Dendritic cell treated with granulocyte-macrophage colony-stimulating factor and Interleukin-4, amounts not matched to agents 40 ng/mL and 50 ng/mL, for 4 days (primary cell): ENCODE measurements at regions not wholly inside any gene's neighbourhood (a gene's known extent, or its start where the extent isn't known, plus 50 kb on each side); places are given as distances from the start of the nearest gene placed in this dataset.

Experiments
- H3K27ac Mint-ChIP-seq: one replicate; pipeline ENCODE4 v1.8.0; 2022; ENCODE audit warnings: mild to moderate bottlenecking, mixed read lengths
- H3K27me3 Mint-ChIP-seq: one replicate; pipeline ENCODE4 v1.8.0; 2022; ENCODE audit warnings: mild to moderate bottlenecking, mixed read lengths
- H3K36me3 Mint-ChIP-seq: one replicate; pipeline ENCODE4 v1.8.0; 2022; ENCODE audit warnings: low read depth, mixed read lengths
- H3K4me1 Mint-ChIP-seq: one replicate; pipeline ENCODE4 v1.8.0; 2022; ENCODE audit warnings: low read depth, mixed read lengths
- H3K4me3 Mint-ChIP-seq: one replicate; pipeline ENCODE4 v1.8.0; 2022; ENCODE audit warnings: mild to moderate bottlenecking, moderate library complexity, mixed read lengths
- H3K9me3 Mint-ChIP-seq: one replicate; pipeline ENCODE4 v1.8.0; 2022; ENCODE audit warnings: mixed read lengths
- intact Hi-C: fragments of 100-400 bp; cut with micrococcal nuclease; formaldehyde crosslinking; loops from one replicate; pipeline ENCODE4 v1.15.0; 2022

DNA sequence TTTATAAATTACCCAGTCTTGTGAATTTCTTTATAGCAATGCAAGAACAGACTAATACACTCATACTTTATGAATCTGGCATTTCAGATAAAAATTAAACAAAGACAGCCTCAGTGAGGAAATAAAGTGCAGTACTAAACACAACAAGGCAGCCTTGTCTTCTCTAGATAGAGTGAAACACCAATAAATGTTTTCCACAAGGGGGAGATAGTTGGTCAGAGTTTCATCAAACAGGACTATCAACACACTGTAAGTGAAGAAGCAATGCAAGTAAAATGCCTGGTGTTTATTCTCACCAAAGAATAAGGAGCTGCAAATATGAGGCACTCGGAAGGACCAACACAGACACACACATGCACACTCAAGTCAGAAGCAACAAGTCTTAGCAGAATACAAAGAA is 62.8 kb downstream of the FAM9B start:
- Mint-ChIP-seq H3K4me1 (no peaks in the 10 kb centered on the region), H3K27ac (no peak overlapping the region), H3K36me3 (no peaks in the 10 kb centered on the region), H3K4me3 (no peak overlapping the region), H3K9me3 (no peaks in the 10 kb centered on the region), H3K27me3 (peaks cover 16% of the 10 kb centered on the region)
- intact Hi-C loops: loop anchor here (2.0 to 10.0 kb wide), 3 partner anchors 344 to 738 kb away; partner anchors contain the start of gene TBL1X

DNA sequence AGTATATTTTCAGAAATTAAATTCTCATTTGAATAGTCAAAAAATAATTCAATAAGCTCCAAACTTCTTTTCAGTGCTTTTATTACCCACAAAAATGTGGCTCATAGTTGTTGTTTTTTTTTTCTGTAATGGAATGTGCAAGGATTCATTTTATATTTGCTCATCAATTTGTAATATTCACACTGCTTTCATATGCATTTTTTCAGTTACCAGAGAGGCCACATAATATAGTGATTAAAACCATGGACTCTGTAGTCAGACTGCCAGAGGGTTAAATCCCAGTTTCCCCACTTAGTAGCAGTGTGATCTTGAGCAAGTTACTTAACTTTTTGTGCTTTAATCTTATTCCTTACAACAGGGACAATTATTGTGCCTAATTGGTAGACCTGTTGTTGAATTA is 64.5 kb downstream of the FAM9B start:
- Mint-ChIP-seq H3K27ac (no peak overlapping the region), H3K4me1 (no peaks in the 10 kb centered on the region), H3K9me3 (no peaks in the 10 kb centered on the region), H3K27me3 (peaks cover 32% of the 10 kb centered on the region), H3K36me3 (no peaks in the 10 kb centered on the region), H3K4me3 (no peak overlapping the region)
- intact Hi-C loops: no loop called here

DNA sequence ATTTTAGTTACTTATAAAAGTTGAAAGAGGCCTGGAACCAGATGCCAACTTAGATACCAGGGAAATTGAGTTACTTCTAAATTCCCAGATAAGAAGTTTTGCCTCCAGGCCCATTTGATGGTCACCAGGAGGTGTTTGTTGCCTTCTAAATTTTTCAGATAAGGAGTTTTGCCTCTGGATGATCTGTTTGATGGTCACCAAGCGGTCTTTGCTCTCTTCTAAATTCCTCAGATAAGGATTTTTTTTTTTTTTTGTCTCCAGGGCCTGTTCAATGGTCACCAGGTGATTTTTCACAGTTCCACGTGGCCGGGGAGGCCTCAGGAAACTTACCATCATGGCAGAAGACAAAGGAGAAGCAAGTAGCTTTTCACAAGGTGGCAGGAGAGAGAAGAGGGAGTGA is 66.5 kb downstream of the FAM9B start:
- Mint-ChIP-seq H3K27ac (no peak overlapping the region), H3K27me3 (peaks cover 48% of the 10 kb centered on the region), H3K4me3 (no peak overlapping the region), H3K4me1 (no peaks in the 10 kb centered on the region), H3K9me3 (no peaks in the 10 kb centered on the region), H3K36me3 (no peaks in the 10 kb centered on the region)
- intact Hi-C loops: no loop called here

DNA sequence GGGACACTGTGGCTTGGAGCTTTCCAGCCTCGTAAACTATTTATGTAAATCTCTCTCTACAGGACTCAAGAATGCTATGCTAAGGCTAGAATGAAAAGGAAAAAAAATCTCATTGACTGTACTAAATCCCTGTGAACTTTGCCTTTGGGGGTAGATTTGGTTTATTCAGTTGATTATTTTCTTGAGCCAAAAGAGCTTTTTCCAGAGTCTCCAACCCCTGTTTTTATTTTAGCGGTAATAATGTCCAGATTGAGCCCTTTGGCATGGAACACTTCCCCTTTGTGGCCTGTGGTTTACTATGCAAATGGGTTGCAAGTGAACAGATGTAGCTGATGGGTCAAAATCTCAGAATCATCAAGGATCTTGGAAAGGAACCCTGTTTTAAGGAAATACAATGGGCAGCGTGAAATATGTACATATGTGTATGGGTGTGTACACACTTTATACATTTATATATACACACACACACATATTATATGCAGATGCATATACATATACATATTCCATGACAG is 72.9 kb downstream of the FAM9B start:
- Mint-ChIP-seq H3K9me3 (no peaks in the 10 kb centered on the region), H3K4me1 (peaks cover 8% of the 10 kb centered on the region), H3K36me3 (no peaks in the 10 kb centered on the region), H3K4me3 (no peak overlapping the region), H3K27me3 (peaks cover 64% of the 10 kb centered on the region), H3K27ac (no peak overlapping the region)
- intact Hi-C loops: no loop called here

DNA sequence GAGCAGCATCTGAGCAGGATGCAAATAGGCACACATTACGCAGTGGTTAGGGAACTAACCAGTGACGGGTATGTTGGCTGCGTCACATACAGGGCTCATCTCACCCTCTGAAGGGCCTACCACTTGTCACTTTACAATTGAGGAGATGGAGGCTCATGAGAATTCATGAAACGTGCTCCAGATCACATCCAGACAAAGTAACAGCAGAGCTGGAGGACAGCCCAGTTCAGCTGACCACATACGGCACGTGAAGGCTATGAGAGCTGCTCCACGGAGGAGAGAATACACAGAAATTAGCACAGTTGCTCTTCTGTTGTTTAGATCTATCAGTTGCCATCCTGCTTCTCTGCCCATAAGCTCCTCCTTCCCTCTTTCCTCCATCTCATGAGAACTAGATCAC is 78.4 kb downstream of the FAM9B start:
- peaks cover 6% of the 10 kb centered on the region for H3K4me1 Mint-ChIP-seq
- H3K27ac Mint-ChIP-seq: no peak overlapping the region
- no peaks in the 10 kb centered on the region for H3K9me3 Mint-ChIP-seq
- no peak overlapping the region for H3K4me3 Mint-ChIP-seq
- intact Hi-C loops: no loop called here
- H3K36me3 Mint-ChIP-seq: no peaks in the 10 kb centered on the region
- peaks cover 66% of the 10 kb centered on the region for H3K27me3 Mint-ChIP-seq

GRCh38 chrX:8946563-8946962 is 87.4 kb downstream of the FAM9B start:
- H3K9me3 Mint-ChIP-seq: no peaks in the 10 kb centered on the region
- no peaks in the 10 kb centered on the region for H3K36me3 Mint-ChIP-seq
- intact Hi-C loops: no loop called here
- no peaks in the 10 kb centered on the region for H3K4me1 Mint-ChIP-seq
- H3K27me3 Mint-ChIP-seq: peaks cover 37% of the 10 kb centered on the region
- no peak overlapping the region for H3K4me3 Mint-ChIP-seq
- H3K27ac Mint-ChIP-seq: no peak overlapping the region

- H3K27ac Mint-ChIP-seq: no peak overlapping the region
- H3K4me3 Mint-ChIP-seq: no peak overlapping the region
- peaks cover 12% of the 10 kb centered on the region for H3K9me3 Mint-ChIP-seq
Measured at GRCh38 chrX:8939322-8939721, 94.6 kb downstream of the FAM9B start.

DNA sequence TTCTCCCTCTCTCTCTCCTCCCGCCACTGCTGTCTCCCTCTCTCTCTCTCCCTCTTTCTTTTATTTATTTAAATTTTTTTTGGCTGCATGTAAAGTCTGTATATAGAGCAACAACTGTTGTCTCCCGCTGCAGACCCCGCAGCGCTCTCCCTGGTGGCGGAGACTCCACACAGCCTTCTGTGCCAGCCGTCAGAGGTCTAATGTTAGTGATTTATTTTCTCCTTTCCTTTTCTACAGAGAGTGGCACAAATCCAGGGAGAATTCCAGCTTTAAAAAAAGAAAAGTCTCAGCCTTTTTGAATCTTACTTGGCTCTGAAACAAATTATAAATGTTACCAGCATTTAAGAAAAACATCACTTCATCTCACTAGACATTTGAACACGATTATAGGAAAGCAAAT is 106.2 kb downstream of the FAM9B start:
- H3K27ac Mint-ChIP-seq: no peak overlapping the region
- intact Hi-C loops: no loop called here
- H3K4me1 Mint-ChIP-seq: no peaks in the 10 kb centered on the region
- H3K36me3 Mint-ChIP-seq: no peaks in the 10 kb centered on the region
- H3K9me3 Mint-ChIP-seq: no peaks in the 10 kb centered on the region
- no peak overlapping the region for H3K4me3 Mint-ChIP-seq
- H3K27me3 Mint-ChIP-seq: peaks cover 18% of the 10 kb centered on the region

More at GRCh38 chrX:8939322-8939721, 94.6 kb downstream of the FAM9B start:
- intact Hi-C loops: no loop called here
- Mint-ChIP-seq H3K4me1 (no peaks in the 10 kb centered on the region), H3K36me3 (no peaks in the 10 kb centered on the region), H3K27me3 (peaks cover 23% of the 10 kb centered on the region)

DNA sequence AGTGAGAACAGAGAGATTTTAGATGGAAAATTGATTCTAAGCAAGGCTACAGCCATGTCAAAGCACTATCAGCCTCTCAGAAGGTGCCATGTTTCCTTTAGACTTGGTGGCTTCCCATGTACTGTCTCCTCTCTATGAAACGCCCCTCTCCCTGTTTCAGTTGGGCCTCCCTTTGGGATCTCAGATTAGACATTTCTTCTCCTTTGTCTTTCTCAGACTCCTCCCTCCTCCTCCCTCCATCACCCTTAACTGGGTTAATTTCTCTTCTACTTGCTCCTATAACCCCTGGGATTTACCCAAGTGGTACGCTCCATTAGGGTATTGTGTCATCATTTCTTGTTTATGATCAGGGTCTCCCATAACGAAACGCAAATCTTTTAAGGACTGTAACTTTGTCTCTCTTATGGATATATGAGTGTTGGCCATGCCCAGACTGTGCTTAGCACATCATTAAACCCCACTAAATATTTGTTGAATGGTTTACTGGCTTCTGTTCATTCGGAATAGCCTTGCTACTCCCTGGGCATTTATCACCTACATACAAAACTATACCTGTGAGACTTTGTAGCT is 106.8 kb downstream of the FAM9B start:
- H3K36me3 Mint-ChIP-seq: no peaks in the 10 kb centered on the region
- no peaks in the 10 kb centered on the region for H3K4me1 Mint-ChIP-seq
- intact Hi-C loops: no loop called here

DNA sequence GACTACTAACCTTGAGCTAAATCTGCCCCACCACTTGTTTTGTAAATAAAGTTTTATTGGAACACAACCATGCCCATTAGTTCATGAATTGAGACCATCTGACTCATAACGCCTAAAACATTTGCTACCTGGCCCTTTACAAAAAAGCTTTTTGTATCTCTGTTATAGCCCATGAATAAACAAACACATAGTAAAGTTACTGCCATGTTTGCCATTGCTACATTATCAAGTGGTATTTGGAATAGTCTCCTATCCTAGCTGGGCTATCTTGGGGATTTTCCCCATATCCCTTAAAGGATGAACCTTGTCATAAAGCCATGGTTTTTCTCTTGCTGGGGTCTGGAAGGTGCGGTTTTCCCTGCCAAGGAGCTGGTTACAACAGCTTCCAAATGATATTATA is 112.3 kb downstream of the FAM9B start:
- intact Hi-C loops: no loop called here

More for the DNA sequence above, 106.8 kb downstream of the FAM9B start:
- Mint-ChIP-seq H3K4me3 (no peak overlapping the region), H3K9me3 (no peaks in the 10 kb centered on the region), H3K27me3 (peaks cover 18% of the 10 kb centered on the region), H3K27ac (no peak overlapping the region)

GRCh38 chrX:8919801-8920200 is 114.1 kb downstream of the FAM9B start:
- H3K36me3 Mint-ChIP-seq: no peaks in the 10 kb centered on the region
- H3K4me1 Mint-ChIP-seq: no peaks in the 10 kb centered on the region
- H3K4me3 Mint-ChIP-seq: no peak overlapping the region
- intact Hi-C loops: no loop called here
- H3K9me3 Mint-ChIP-seq: no peaks in the 10 kb centered on the region
- no peak overlapping the region for H3K27ac Mint-ChIP-seq
- H3K27me3 Mint-ChIP-seq: peaks cover 13% of the 10 kb centered on the region

More for the DNA sequence above, 112.3 kb downstream of the FAM9B start:
- H3K9me3 Mint-ChIP-seq: no peaks in the 10 kb centered on the region
- H3K4me3 Mint-ChIP-seq: no peak overlapping the region
- peaks cover 14% of the 10 kb centered on the region for H3K27me3 Mint-ChIP-seq
- no peak overlapping the region for H3K27ac Mint-ChIP-seq
- no peaks in the 10 kb centered on the region for H3K36me3 Mint-ChIP-seq
- H3K4me1 Mint-ChIP-seq: no peaks in the 10 kb centered on the region

DNA sequence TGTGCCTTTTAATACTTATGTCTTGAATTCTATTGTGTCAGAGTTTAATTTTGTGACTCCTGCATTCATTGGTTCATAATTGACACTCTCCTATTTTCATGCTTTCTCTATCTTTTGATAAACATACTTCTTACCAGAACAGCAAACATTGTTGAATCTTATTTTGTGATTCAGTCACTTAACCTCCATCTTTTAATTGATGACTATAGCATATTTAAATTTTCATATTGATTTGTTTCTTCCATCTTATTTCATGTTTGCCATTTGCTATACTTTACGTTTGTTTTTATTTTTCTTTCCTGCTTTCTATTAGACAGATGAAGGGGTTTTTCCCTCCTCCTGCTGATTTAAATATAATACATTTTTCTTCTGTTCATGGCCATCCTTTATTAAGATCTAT is 115.5 kb upstream of the FAM9A start:
- intact Hi-C loops: no loop called here
- H3K4me1 Mint-ChIP-seq: no peaks in the 10 kb centered on the region
- H3K9me3 Mint-ChIP-seq: no peaks in the 10 kb centered on the region
- no peaks in the 10 kb centered on the region for H3K36me3 Mint-ChIP-seq
- H3K27ac Mint-ChIP-seq: no peak overlapping the region
- no peak overlapping the region for H3K4me3 Mint-ChIP-seq
- peaks cover 14% of the 10 kb centered on the region for H3K27me3 Mint-ChIP-seq

GRCh38 chrX:8914681-8915080 is 113.5 kb upstream of the FAM9A start:
- intact Hi-C loops: no loop called here
- Mint-ChIP-seq H3K4me1 (no peaks in the 10 kb centered on the region), H3K36me3 (no peaks in the 10 kb centered on the region), H3K27ac (no peak overlapping the region), H3K4me3 (no peak overlapping the region), H3K27me3 (peaks cover 18% of the 10 kb centered on the region), H3K9me3 (no peaks in the 10 kb centered on the region)

GRCh38 chrX:8913655-8914409 is 112.6 kb upstream of the FAM9A start:
- intact Hi-C loops: no loop called here
- no peaks in the 10 kb centered on the region for H3K36me3 Mint-ChIP-seq
- no peaks in the 10 kb centered on the region for H3K9me3 Mint-ChIP-seq
- no peak overlapping the region for H3K27ac Mint-ChIP-seq
- H3K4me3 Mint-ChIP-seq: no peak overlapping the region
- no peaks in the 10 kb centered on the region for H3K4me1 Mint-ChIP-seq
- peaks cover 18% of the 10 kb centered on the region for H3K27me3 Mint-ChIP-seq
